GM18909 (cell line): ENCODE measurements at regions not wholly inside any gene's neighbourhood (a gene's known extent, or its start where the extent isn't known, plus 50 kb on each side); places are given as distances from the start of the nearest gene placed in this dataset.

Experiments
- ATAC-seq: cut with Tn5 transposase; IDR thresholded peaks from one replicate; pipeline ENCODE4 v1.9.1; 2021; ENCODE audit warnings: mild to moderate bottlenecking; ENCODE audit not compliant: unreplicated experiment, poor library complexity

DNA sequence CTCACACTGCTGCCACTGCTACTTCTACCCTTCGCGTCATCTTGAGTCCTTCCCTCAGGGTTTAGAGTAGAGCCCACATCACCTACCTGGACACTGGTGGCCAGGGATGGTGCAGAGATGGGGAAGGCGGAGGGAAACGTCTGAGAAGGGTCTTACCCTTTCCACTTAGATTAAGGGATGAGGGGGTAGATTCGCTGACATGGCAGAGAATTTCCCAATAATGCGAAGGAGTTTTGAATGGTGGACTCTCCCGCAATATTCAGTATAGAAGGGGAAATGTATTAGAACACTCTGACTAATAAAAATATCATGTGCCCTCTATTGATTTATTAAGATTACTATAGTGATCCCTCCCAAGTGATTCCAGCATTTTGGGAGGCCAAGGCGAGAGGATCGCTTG is 209.5 kb upstream of the KIAA1217 start:
- no peak for ATAC-seq

DNA sequence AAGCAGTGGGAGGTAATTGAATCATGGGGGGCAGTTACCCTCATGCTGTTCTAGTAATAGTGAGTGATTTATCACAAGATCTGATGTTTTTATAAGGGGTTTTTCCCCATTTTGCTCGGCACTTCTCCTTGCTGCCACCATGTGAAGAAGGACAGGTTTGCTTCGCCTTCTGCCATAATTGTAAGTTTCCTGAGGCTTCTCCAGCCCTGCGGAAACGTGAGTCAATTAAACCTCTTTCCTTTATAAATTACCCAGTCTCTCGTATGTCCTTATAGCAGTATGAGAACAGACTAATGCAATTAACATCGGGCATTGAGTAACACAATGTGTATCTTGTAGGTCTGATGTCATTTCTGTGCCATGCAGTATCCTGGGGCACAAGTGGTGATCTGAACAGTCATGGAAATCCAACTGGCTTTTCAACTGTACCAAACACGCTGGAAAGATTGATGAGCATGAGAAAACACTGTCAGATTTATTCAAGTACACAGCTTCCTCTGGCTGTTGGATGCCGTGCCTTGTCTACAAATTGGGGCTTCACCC is 208.6 kb upstream of the KIAA1217 start:
- ATAC-seq = no peak

DNA sequence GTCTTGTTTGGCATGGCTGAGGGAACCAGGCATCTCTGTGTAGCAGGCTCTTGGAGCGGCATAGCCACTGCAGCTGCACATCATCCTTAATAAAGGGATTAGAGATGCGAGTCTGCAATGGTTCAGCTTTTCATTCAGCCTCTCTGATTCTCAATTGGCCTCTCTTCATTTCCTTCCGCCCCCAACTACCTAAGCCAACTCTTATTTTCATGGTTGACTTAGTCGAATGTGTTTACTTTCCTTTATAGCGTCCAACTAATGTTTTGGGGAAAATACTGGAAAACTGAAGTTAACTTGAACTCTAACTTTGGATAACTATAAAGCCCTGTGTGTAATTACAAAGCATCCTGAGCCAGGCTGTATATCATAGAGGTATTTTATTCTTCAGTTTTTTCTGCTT is 202.2 kb upstream of the KIAA1217 start:
- ATAC-seq = no peak

DNA sequence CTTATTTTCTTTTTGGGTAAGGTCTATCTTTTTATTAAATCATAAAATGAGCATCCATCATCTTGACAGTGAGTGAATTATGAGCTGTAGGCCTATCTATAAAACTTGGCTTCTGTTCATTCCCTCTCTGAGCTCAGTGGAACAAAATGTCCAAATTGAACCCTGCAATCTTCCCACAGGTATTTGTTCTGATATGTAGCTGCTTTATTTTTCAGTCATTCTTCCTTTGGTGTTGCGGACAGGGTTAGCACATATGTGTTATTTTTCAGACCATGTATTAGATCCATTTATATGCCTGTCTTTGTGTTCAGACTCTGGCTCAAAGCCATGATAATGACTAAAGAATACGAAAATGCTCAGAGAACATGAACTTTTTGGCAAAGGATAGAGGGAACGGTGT is 201.6 kb upstream of the KIAA1217 start:
- no peak for ATAC-seq

DNA sequence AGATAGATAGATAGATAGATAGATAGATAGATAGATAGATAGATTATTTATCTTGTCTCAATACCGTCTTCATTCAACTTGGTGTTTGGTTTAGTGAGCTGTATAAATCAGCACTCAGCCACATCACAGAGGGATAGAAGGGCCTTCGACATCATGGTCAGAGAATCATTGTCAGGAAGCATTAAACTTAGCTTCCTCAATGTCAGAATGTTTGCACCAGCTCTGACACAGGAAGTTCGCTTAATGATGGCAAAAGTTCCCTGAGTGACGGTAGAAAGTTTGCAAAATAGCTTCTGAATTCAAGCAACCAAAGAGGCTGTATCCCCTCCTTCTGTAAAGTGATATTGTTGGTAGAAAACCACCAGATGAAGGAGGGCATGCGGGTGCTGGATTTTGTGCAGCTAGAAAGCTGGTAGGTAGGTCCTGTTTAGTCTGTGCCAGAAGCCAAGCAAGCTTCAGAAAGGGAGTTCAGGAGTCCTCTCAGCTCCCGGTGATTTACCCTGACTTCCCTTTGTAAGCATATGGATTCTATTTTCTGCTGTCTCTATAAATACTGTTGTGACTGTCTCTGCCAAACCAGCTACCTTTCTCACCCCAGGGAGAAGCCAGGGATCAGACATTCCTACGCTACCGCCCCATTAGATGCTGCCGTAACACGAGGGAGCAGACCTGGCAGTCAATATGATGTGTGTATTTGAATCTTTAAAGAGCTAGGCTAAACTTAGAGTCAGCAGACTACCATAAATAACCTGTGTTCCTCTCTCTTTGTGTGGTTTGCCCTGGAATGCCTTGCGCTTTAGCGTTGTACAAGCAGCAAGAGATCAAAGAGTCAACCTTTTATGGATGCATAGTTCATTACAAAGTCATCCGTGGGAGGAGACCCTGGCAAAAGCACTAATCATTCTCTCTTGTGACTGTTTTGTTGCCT is 200.5 kb upstream of the KIAA1217 start:
- ATAC-seq = no peak

DNA sequence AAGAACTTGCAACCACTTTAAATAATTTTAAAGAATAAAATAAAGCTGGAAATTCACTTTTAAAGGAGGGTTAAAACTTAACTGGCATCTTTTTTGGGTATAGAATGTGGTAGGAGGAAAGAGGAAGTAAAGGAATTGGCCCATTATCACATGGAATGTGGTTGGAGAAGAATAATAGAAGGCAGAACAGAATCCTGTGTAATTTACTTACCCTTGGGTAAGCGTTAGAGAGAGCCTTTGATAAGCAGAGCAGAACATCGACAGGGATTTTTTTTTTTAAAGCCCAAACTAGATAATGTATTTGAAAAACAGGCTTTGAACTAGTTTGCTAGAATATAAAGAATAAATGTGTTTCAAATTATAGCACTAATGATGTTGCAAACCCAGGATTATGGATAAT is 199.8 kb upstream of the KIAA1217 start:
- ATAC-seq = no peak

DNA sequence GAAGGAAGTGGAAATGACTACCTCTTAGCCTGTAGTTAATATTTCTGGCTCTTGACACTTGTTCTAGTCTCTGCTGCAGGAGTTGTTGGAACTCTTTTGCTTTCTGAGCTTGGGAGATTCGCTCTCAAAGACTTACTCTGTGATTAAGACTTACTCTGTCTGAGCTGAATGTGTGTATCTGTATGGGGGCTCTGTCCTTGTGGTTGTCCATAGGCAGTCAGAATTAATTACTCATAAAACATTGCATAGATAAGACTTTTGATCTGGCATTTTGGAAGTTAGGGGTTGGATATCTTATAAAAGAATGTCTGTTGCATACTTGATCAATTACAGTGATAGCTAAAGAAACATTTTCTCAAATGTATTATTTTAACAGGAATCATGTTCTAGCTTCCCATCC is 199.2 kb upstream of the KIAA1217 start:
- no peak for ATAC-seq

DNA sequence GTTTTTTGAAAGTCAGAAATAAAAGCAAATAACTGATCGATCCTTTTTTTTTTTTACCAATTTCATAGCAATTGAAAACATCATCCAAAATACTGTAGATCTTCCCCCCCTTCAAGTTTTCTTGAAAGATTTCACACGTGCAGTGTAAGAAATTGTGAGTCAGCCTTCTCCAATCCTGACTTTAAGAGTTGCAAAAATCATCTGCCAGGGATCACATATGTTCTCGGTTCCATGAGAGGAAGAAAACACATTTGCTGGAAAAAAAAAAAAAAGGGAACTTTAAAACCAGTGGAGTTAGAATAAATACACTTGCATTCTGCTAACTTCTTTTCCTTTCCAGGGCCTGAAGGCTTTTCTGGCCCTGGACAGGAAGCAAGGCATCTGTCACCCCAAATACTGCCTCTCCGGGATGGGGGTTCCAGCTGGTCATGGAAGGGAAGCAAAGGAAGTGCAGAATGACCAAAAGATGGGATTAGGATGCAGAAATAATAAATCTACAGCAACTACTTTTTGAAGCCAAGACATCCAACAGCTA is 198.4 kb upstream of the KIAA1217 start:
- ATAC-seq = no peak

DNA sequence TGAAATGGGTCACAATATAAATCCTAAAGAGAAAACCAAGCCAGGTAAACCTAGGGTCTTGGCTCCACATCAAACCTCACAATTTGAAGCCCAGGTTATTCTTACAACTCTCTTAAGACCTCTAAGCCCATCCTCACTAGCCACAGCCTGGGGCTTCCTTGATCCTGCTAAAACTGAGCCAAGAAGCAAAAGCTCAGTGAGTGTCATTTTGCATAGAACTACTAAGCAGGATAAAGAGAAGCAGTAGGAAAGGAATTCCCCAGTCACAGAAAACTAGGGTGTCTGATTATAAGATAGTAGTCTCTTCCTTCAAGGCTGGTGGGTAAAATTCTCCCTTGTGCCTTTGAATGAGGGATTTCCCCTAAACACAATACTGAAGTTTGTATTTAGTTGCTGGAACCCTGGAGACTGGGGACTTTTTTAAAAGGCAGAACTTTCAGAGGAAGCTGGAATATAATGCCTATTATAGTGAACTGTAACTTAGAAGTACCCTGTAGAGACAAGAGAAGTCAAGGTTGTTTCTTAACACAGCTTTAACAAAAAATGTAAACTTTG is 196.6 kb upstream of the KIAA1217 start:
- no peak for ATAC-seq

DNA sequence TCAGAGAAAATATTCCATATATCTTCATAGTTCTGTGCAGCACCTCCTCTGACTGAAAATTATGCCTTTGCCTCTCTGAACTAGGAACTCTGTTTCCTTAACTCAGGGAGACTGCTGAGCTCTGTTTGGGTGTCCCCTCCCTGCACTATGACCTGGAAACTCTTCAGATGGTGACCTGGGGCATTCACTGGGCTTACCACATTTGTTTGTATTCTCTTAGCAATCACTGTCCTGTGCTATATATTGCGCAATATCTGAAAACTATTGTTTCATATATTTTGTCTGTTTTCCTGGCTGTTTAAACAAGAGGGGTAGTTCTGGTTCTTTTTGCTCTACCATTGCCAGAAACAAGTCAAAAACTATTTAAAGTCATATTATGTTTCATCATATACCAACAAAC is 181.8 kb upstream of the KIAA1217 start:
- no peak for ATAC-seq

DNA sequence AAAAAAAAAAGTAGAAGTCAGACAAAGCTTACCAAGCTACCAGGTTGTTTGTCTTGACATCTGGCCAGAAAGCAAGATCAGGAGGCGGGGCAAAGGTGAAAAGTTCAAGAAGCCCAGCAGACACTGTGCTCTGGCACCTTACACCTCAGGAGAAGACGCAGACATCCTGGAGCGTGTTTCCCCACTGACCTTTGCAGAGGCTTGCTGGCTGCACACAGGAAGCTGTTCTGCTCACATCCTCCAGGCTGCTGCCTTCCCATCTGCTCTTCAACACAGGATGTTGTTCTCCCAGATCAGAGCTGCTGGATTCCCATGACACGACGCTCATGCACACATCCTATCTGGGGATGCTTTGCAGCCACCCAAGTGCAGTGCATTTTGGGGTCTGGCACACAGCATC is 174.4 kb upstream of the KIAA1217 start:
- ATAC-seq = no peak

DNA sequence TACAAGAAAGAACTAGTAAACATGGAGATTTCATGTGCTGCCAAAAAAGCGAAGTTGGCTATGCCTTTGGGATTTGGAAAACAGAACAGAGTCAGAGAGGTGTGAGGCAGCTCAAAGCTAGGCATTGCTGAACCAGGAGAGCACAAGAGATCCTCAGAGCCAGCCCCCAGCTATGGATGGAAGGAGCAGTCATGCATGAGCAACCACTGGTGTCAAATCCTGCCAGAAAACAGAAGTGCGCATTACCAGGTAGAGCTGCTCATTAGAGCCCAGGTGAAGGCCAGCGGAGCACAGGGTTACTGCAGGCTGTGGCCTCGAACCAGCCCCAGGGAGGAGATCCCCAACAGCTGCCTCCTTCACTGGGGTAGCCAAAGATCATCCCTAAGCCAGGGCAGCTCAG is 173.2 kb upstream of the KIAA1217 start:
- ATAC-seq = no peak

DNA sequence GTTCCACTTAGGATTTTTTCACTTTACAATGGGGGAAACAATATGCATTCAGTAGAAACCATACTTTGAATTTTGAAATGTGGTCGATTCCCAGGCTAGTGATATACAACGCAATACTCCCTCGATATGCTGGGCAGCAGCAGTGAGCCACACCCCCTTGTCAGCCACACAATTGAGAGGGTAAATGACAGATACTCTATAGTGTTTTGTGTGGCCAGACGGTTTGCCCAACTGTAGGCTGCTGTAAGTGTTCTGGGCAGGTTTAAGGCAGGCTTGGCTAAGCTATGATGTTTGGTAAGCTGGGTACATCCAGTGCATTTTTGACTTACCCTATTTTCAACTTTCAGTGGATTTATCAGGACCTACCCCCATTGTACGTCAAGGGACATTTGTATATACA is 169.6 kb upstream of the KIAA1217 start:
- no peak for ATAC-seq

DNA sequence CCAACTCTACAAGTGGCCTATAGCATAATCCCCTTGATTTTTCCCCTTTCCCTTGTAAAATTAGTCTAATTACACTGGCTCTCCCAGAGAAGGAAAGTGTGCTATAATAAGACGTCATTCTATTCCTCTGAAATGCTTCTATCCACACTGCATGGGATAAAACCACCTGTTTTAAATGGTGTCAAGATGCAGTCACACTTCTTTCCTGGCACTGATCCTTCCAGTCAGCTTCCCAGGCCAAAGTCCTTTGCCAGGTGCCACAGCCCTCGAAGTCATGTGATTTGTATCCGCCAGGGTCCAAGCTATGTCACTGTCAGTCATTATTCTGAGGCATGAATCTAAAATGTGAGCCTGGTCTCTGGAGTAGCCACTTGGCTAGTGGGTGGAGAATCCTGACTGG is 169.0 kb upstream of the KIAA1217 start:
- no peak for ATAC-seq

DNA sequence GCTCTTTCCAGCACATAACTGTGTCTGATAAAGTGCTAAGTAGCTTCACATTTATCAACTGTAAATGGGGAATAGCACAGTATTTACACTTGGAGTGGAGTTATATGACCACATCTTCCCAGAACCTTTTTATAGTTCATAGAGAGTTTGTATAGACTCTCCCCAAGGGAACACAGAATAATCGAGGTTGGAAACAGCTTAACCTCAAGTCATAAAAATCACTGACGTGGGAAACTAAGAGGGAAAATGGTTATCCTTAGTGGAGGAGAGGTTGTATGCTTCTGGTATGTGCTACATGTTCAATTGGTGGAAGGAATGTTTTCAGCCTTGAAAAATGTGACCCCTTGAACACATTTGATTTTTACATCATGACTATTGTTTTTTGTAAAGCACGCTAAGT is 167.9 kb upstream of the KIAA1217 start:
- no peak for ATAC-seq

DNA sequence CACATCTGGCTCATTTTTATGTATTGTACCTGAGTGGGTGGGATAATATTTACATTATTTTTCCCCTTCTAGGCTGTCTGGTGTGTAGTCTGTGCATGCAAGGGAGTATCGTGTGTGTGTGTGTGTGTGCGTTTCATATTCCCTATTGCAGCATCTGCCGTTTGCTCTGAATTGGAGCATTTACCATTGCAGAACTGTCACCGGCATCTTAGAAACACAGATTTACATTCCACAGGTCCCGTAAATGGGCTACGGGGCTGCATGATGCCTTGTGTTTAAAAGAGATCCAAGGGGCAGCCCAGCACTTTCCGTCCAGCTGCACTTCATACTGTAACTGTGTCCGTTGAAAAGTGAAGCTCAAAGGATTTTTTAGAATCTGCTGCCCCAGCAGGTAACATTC is 167.1 kb upstream of the KIAA1217 start:
- no peak for ATAC-seq

DNA sequence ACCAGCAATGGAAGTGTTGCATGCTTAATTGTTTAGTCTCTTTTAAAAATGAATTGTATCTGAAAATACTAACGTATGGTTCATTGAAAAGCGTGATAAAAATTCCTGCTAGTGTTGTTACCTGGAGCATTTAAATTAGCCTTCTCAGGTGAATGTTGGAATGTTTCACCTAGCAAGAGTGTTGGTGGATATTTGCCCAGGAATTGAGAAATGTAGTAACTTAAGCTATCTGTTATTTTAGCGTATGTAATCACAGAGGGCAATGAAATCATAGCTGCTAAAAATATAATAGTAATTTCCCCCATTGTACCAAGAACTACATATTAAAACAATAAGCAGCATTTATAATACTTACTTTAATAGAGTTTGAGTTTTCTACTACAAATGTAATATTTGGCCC is 166.1 kb upstream of the KIAA1217 start:
- no peak for ATAC-seq

DNA sequence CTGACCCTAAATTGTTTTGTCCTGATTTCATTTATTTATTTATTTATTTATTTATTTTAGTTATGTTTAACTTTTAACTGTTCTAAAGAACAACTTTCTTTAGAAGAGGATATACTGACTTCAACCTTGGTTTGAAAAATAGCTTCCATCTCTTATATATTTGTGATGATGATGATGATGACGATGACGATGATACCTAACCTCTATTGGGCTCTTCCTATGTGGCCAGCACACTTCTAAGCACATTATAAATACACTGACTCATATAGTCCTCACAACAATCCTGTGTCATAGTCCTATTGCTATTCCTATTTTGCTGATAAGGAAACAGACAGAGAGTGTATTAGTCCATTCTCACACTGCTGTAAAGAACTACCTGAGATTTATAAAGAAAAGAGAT is 162.9 kb upstream of the KIAA1217 start:
- ATAC-seq = no peak

DNA sequence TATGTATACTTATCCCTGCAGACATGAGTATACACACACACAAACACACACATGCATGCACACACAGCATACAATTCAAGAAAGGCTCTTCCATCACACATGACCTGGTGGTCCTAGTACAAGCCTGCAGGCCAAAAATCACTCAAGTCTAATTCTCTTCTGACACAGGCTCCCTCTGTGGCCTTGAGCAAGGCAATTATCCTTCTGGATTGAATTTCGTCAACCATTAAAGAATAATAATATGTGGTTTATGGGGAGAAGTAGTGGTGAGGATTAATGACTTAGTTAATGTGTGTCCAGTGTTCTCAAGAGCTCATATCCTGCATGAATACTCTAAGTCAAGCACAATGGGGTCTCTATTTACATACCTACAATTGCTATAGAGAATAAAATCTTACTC is 161.8 kb upstream of the KIAA1217 start:
- ATAC-seq = no peak

DNA sequence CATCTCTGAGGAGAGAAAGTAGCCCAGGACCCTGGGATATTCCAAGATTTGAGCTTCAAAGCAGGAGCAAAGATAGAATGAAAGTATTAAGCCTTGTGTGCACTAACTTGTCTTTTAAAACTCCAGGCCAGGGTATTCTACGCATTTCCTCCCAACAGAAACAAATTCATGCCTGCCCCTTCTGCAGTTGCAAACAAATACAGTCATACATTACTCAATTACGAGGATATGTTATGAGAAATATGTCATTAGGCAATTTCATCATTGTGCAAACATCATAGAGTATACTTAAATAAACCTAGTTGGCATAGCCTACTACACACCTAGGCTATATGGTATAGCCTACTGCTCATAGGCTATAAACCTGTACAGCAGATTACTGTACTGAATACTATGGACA is 154.5 kb upstream of the KIAA1217 start:
- ATAC-seq = no peak

DNA sequence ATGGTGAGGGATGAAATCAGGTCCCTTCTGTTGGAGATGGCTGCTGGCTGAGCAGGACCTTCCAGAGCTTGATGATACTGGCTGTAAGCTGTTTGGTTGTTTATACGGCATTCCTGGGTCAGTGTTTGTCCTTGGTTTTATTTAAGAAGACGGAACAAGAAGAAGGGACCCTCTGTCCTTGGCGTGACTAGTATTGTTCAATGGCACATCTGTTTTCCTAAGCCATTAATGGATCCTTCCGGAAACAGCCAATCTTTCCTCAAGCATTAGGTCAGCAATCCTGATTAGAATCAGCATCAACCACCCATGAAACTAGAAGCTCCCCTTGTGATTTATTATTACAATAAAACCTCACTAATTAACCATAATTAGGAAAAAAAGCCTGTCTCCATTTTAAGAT is 128.7 kb upstream of the KIAA1217 start:
- ATAC-seq = no peak
